ENCODE measurements at regions not wholly inside any gene's neighbourhood (a gene's known extent, or its start where the extent isn't known, plus 50 kb on each side); places are given as distances from the start of the nearest gene placed in this dataset.
A peak's percentile ranks its signal among the peaks of the same experiment; 100 is the strongest.
"Not testable (repeated sequence)": the region's sequence is repeated elsewhere in the genome, so short reads cannot be mapped to it uniquely, and the experiment has no call there.

DNA sequence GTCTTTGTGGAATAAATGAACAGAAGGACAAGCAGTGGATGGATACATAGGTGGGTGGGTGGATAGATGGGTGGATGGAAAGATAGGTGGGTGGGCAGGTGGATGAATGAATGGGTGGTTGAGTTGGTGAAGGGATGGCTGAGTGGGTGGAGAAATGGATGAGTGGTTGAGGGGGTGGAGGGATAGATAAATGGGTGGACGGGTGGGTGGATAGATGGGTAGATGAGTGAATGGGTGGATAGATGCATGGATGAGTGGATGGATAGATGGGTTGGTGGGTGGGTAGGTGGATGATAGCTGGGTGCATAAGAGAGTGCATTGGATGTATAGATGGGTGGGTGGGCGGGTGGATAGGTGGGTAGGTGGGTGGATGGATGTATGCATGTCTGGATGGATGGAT is 63.5 kb downstream of the UNC93B1 start:
- H3K4me3 ChIP-seq (ENCODE audit: low read length in 3 of 3); FAIRE-seq; H3K4me1 ChIP-seq (ENCODE audit: control insufficient read depth in 2 of 3, insufficient read depth in 2 of 3, low read depth in 1 of 3, low read length in 3 of 3); H3K27me3 ChIP-seq (ENCODE audit: control insufficient read depth, insufficient read depth, low read length); H3K9me3 ChIP-seq (ENCODE audit: control insufficient read depth in 2 of 3, insufficient read depth in 1 of 3, low read length in 3 of 3); H3K27ac ChIP-seq (ENCODE audit: low read depth in 2 of 2, low read length in 2 of 2); H3K9ac ChIP-seq (ENCODE audit: low read length in 3 of 3); DNase-seq; H3K36me3 ChIP-seq (ENCODE audit: control insufficient read depth in 2 of 3, insufficient read depth in 3 of 3, low read length in 3 of 3); intact Hi-C loops (cut with DNase I): not testable (repeated sequence)

GRCh38 chr11:67938964-67939363 is 64.9 kb downstream of the UNC93B1 start:
- H3K27ac ChIP-seq (ENCODE audit: low read depth in 2 of 2, low read length in 2 of 2); intact Hi-C loops (cut with DNase I); H3K36me3 ChIP-seq (ENCODE audit: control insufficient read depth in 2 of 3, insufficient read depth in 3 of 3, low read length in 3 of 3); H3K27me3 ChIP-seq (ENCODE audit: control insufficient read depth, insufficient read depth, low read length); H3K4me3 ChIP-seq (ENCODE audit: low read length in 3 of 3); H3K4me1 ChIP-seq (ENCODE audit: control insufficient read depth in 2 of 3, insufficient read depth in 2 of 3, low read depth in 1 of 3, low read length in 3 of 3); H3K9ac ChIP-seq (ENCODE audit: low read length in 3 of 3); H3K9me3 ChIP-seq (ENCODE audit: control insufficient read depth in 2 of 3, insufficient read depth in 1 of 3, low read length in 3 of 3); FAIRE-seq: not testable (repeated sequence)
- DNase-seq = peak in 1 of 5 donors; percentile 8

DNA sequence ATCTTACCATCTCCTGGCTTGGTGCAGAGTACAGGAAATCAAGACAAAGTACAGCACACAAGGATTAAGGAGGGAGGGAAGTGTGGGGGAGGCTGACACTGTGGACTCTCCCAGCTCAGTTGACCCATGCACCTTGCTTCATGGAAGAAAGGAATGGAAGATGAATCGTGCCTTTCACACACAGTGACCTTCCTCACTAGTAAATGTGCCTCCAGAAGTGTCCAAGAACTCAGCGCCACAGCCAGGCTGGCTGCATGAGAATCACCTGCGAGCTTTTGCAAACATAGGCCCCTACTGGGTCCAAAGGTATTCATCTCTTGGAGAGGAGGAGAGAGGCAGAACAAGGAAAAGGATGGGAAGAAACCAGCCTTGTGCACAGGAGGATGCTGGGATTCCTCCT is 65.5 kb downstream of the UNC93B1 start:
- intact Hi-C loops (cut with DNase I); H3K4me3 ChIP-seq (ENCODE audit: low read length in 3 of 3); H3K27me3 ChIP-seq (ENCODE audit: control insufficient read depth, insufficient read depth, low read length); H3K27ac ChIP-seq (ENCODE audit: low read depth in 2 of 2, low read length in 2 of 2); H3K36me3 ChIP-seq (ENCODE audit: control insufficient read depth in 2 of 3, insufficient read depth in 3 of 3, low read length in 3 of 3); FAIRE-seq; H3K9ac ChIP-seq (ENCODE audit: low read length in 3 of 3); H3K9me3 ChIP-seq (ENCODE audit: control insufficient read depth in 2 of 3, insufficient read depth in 1 of 3, low read length in 3 of 3); H3K4me1 ChIP-seq (ENCODE audit: control insufficient read depth in 2 of 3, insufficient read depth in 2 of 3, low read depth in 1 of 3, low read length in 3 of 3): not testable (repeated sequence)
- DNase-seq = peak in 2 of 5 donors; percentile 11 to 28

DNA sequence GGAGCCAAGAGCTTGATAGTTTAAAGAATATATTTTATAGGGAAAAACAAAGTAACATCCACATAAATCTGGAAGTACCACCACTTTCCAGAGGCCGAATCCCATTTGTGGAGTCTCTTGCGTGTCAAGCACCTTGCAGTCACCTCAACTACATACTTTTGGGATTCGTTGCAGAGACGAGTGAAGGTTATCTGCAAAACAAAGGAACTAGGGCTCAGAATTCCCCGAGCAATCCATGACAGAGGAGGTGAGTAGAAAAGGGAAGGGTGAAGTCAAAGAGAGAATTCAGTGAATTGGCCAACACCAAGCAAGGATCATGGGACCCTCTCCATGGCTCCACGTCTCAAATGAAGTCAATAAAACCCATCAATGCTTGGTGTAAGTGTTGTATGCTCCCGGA is 80.3 kb downstream of the UNC93B1 start:
- H3K27me3 ChIP-seq (ENCODE audit: control insufficient read depth, insufficient read depth, low read length); H3K9ac ChIP-seq (ENCODE audit: low read length in 3 of 3); intact Hi-C loops (cut with DNase I); FAIRE-seq; H3K36me3 ChIP-seq (ENCODE audit: control insufficient read depth in 2 of 3, insufficient read depth in 3 of 3, low read length in 3 of 3); H3K9me3 ChIP-seq (ENCODE audit: control insufficient read depth in 2 of 3, insufficient read depth in 1 of 3, low read length in 3 of 3); H3K4me1 ChIP-seq (ENCODE audit: control insufficient read depth in 2 of 3, insufficient read depth in 2 of 3, low read depth in 1 of 3, low read length in 3 of 3); H3K4me3 ChIP-seq (ENCODE audit: low read length in 3 of 3); H3K27ac ChIP-seq (ENCODE audit: low read depth in 2 of 2, low read length in 2 of 2); DNase-seq: not testable (repeated sequence)

DNA sequence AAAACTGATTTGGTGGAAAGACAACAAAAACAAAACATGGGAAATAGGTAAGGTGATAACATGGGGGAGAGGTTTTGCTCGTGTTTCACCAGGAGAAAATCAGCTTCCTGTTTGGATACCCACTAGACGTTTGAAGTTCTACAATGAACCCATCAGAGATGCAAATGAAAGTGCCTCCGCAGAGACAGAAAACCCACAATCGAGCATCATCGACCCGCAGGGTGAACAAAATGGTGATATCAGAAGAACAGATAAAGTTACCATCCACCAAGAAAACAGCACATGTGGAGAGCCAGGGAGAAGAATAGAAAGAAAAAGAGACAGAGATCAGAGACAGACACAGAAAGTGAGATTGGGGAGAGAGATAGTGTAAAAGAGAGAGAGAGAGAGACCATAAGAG is 83.4 kb downstream of the UNC93B1 start:
- H3K27me3 ChIP-seq (ENCODE audit: control insufficient read depth, insufficient read depth, low read length); H3K27ac ChIP-seq (ENCODE audit: low read depth in 2 of 2, low read length in 2 of 2); intact Hi-C loops (cut with DNase I); H3K9me3 ChIP-seq (ENCODE audit: control insufficient read depth in 2 of 3, insufficient read depth in 1 of 3, low read length in 3 of 3); FAIRE-seq; H3K9ac ChIP-seq (ENCODE audit: low read length in 3 of 3); H3K4me3 ChIP-seq (ENCODE audit: low read length in 3 of 3); DNase-seq; H3K36me3 ChIP-seq (ENCODE audit: control insufficient read depth in 2 of 3, insufficient read depth in 3 of 3, low read length in 3 of 3); H3K4me1 ChIP-seq (ENCODE audit: control insufficient read depth in 2 of 3, insufficient read depth in 2 of 3, low read depth in 1 of 3, low read length in 3 of 3): not testable (repeated sequence)

GRCh38 chr11:67912184-67912583 is 91.7 kb downstream of the UNC93B1 start:
- H3K27ac ChIP-seq (ENCODE audit: low read depth in 2 of 2, low read length in 2 of 2); H3K4me1 ChIP-seq (ENCODE audit: control insufficient read depth in 2 of 3, insufficient read depth in 2 of 3, low read depth in 1 of 3, low read length in 3 of 3); intact Hi-C loops (cut with DNase I); H3K36me3 ChIP-seq (ENCODE audit: control insufficient read depth in 2 of 3, insufficient read depth in 3 of 3, low read length in 3 of 3); H3K9ac ChIP-seq (ENCODE audit: low read length in 3 of 3); DNase-seq; H3K27me3 ChIP-seq (ENCODE audit: control insufficient read depth, insufficient read depth, low read length); FAIRE-seq; H3K4me3 ChIP-seq (ENCODE audit: low read length in 3 of 3); H3K9me3 ChIP-seq (ENCODE audit: control insufficient read depth in 2 of 3, insufficient read depth in 1 of 3, low read length in 3 of 3): not testable (repeated sequence)

DNA sequence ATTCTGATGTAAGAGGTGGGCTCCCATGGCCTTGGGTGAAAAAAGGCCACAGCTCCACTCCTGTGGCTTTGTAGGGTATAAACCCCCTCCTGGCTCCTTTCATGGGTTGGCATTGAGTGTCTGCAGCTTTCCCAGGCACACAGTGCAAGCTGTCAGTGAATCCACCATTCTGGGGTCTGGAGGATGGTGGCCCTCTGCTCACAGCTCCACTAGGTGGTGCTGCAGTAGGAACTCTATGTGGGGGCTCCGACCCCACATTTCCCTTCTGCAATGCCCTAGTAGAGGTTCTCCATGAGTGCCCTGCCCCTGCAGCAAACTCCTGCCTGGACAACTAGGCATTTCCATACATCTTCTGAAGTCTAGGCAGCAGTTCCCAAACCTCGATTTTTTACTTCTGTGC is 92.7 kb downstream of the UNC93B1 start:
- H3K27me3 ChIP-seq (ENCODE audit: control insufficient read depth, insufficient read depth, low read length); H3K4me1 ChIP-seq (ENCODE audit: control insufficient read depth in 2 of 3, insufficient read depth in 2 of 3, low read depth in 1 of 3, low read length in 3 of 3); FAIRE-seq; H3K36me3 ChIP-seq (ENCODE audit: control insufficient read depth in 2 of 3, insufficient read depth in 3 of 3, low read length in 3 of 3); H3K4me3 ChIP-seq (ENCODE audit: low read length in 3 of 3); intact Hi-C loops (cut with DNase I); H3K9ac ChIP-seq (ENCODE audit: low read length in 3 of 3); DNase-seq; H3K9me3 ChIP-seq (ENCODE audit: control insufficient read depth in 2 of 3, insufficient read depth in 1 of 3, low read length in 3 of 3); H3K27ac ChIP-seq (ENCODE audit: low read depth in 2 of 2, low read length in 2 of 2): not testable (repeated sequence)

GRCh38 chr11:67910803-67911202 is 93.1 kb downstream of the UNC93B1 start:
- H3K4me3 ChIP-seq (ENCODE audit: low read length in 3 of 3); FAIRE-seq; H3K9me3 ChIP-seq (ENCODE audit: control insufficient read depth in 2 of 3, insufficient read depth in 1 of 3, low read length in 3 of 3); H3K36me3 ChIP-seq (ENCODE audit: control insufficient read depth in 2 of 3, insufficient read depth in 3 of 3, low read length in 3 of 3); intact Hi-C loops (cut with DNase I); H3K27ac ChIP-seq (ENCODE audit: low read depth in 2 of 2, low read length in 2 of 2); H3K9ac ChIP-seq (ENCODE audit: low read length in 3 of 3); H3K27me3 ChIP-seq (ENCODE audit: control insufficient read depth, insufficient read depth, low read length); DNase-seq; H3K4me1 ChIP-seq (ENCODE audit: control insufficient read depth in 2 of 3, insufficient read depth in 2 of 3, low read depth in 1 of 3, low read length in 3 of 3): not testable (repeated sequence)

DNA sequence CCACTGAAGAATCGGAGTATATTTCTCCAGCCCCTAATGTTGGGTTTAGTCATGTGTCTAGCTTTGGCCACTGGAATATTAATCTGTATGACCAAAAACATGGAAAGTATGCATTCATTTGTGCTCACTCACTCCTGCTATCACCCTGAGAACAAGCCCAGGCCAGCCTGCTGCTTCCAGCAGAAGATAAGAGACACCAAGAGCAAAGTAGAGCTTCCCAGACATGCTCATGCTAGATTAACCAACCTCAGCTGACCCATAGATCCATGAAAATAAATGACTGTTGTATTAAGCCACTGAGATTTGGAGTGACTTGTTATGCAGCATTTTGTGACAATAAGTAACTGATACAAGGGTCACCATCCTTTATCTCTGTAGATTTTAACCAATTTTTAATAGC is 96.9 kb downstream of the UNC93B1 start:
- H3K4me3 ChIP-seq (ENCODE audit: low read length in 3 of 3); H3K9me3 ChIP-seq (ENCODE audit: control insufficient read depth in 2 of 3, insufficient read depth in 1 of 3, low read length in 3 of 3); H3K4me1 ChIP-seq (ENCODE audit: control insufficient read depth in 2 of 3, insufficient read depth in 2 of 3, low read depth in 1 of 3, low read length in 3 of 3); DNase-seq; H3K36me3 ChIP-seq (ENCODE audit: control insufficient read depth in 2 of 3, insufficient read depth in 3 of 3, low read length in 3 of 3); H3K9ac ChIP-seq (ENCODE audit: low read length in 3 of 3); H3K27ac ChIP-seq (ENCODE audit: low read depth in 2 of 2, low read length in 2 of 2); intact Hi-C loops (cut with DNase I); FAIRE-seq; H3K27me3 ChIP-seq (ENCODE audit: control insufficient read depth, insufficient read depth, low read length): not testable (repeated sequence)
